C4-2B (cell line): ENCODE measurements at regions not wholly inside any gene's neighbourhood (a gene's known extent, or its start where the extent isn't known, plus 50 kb on each side); places are given as distances from the start of the nearest gene placed in this dataset.

Experiments
- ZFX ChIP-seq: fragments of 450-650 bp; IDR thresholded peaks from 2 replicates; pipeline ENCODE4 v1.6.1; 2017
- TF ChIP-seq, protein P1 (sequence below): fragments of 450-650 bp; conservative IDR thresholded peaks from 2 replicates; pipeline ENCODE4 v1.5.1; 2017; ENCODE audit warnings: mild to moderate bottlenecking

DNA sequence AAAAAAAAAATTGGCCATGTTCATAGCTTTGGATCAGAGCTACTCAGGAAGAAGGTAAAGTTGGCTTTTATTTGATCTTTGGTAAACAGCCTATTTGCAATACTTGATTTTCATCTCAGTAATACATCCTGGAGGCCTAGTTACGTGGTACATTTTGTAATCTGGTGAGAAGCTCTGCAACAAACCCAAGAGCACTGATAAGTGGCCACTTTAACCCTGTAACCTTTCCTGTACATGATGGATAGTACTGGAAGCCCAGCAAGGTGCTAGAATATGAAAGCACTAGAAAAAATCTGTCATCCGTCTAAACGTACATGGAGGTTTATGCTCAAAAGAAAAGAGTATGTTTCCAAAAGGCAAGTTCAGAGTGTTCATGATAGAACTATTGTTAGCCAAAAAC, 88.3 kb upstream of the BMP2K start:
- TF ChIP-seq, protein P1, sequence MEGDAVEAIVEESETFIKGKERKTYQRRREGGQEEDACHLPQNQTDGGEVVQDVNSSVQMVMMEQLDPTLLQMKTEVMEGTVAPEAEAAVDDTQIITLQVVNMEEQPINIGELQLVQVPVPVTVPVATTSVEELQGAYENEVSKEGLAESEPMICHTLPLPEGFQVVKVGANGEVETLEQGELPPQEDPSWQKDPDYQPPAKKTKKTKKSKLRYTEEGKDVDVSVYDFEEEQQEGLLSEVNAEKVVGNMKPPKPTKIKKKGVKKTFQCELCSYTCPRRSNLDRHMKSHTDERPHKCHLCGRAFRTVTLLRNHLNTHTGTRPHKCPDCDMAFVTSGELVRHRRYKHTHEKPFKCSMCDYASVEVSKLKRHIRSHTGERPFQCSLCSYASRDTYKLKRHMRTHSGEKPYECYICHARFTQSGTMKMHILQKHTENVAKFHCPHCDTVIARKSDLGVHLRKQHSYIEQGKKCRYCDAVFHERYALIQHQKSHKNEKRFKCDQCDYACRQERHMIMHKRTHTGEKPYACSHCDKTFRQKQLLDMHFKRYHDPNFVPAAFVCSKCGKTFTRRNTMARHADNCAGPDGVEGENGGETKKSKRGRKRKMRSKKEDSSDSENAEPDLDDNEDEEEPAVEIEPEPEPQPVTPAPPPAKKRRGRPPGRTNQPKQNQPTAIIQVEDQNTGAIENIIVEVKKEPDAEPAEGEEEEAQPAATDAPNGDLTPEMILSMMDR, result no peak
- TF ChIP-seq ZFX, result no peak
